HG03565 (cell line): ENCODE measurements at regions not wholly inside any gene's neighbourhood (a gene's known extent, or its start where the extent isn't known, plus 50 kb on each side); places are given as distances from the start of the nearest gene placed in this dataset.
"Not testable (repeated sequence)": the region's sequence is repeated elsewhere in the genome, so short reads cannot be mapped to it uniquely, and the experiment has no call there.

Experiments
- ATAC-seq: cut with Tn5 transposase; IDR thresholded peaks from one replicate; pipeline ENCODE4 v1.9.1; 2021; ENCODE audit warnings: mild to moderate bottlenecking, moderate library complexity; ENCODE audit not compliant: unreplicated experiment

GRCh38 chr5:54885636-54886035 lies 99.8 kb downstream of the ESM1 start:
- ATAC-seq: no peak

GRCh38 chr5:54884195-54884536 lies 101.2 kb downstream of the ESM1 start:
- no peak for ATAC-seq

GRCh38 chr5:54883374-54884194 lies 101.8 kb downstream of the ESM1 start:
- ATAC-seq: no peak

GRCh38 chr5:54882841-54883240 lies 102.6 kb downstream of the ESM1 start:
- ATAC-seq: no peak

- ATAC-seq: no peak
Observed at GRCh38 chr5:54882101-54882500, 103.3 kb downstream of the ESM1 start.

- no peak for ATAC-seq
Observed at GRCh38 chr5:54881286-54882005, 103.9 kb downstream of the ESM1 start.

- ATAC-seq: no peak
Observed at GRCh38 chr5:54876976-54877375, 108.4 kb downstream of the ESM1 start.

- no peak for ATAC-seq
Observed at GRCh38 chr5:54876556-54876955, 108.8 kb downstream of the ESM1 start.

GRCh38 chr5:54874337-54875021 lies 110.9 kb downstream of the ESM1 start:
- ATAC-seq: no peak

GRCh38 chr5:54873691-54874090 lies 111.7 kb downstream of the ESM1 start:
- no peak for ATAC-seq

- no peak for ATAC-seq
Observed at GRCh38 chr5:54872810-54873209, 112.6 kb downstream of the ESM1 start.

- ATAC-seq: no peak
Observed at GRCh38 chr5:54870271-54870670, 115.1 kb downstream of the ESM1 start.

- ATAC-seq: no peak
Observed at GRCh38 chr5:54869691-54870090, 115.7 kb downstream of the ESM1 start.

GRCh38 chr5:54868511-54869483 lies 116.6 kb downstream of the ESM1 start:
- peak; percentile 59 for ATAC-seq

- no peak for ATAC-seq
Observed at GRCh38 chr5:54867310-54867944, 118.0 kb downstream of the ESM1 start.

- not testable (repeated sequence) for ATAC-seq
Observed at GRCh38 chr5:54864911-54865515, 120.4 kb downstream of the ESM1 start.

GRCh38 chr5:54862036-54862435 lies 123.4 kb downstream of the ESM1 start:
- ATAC-seq: no peak

- no peak for ATAC-seq
Observed at GRCh38 chr5:54861212-54861894, 124.0 kb downstream of the ESM1 start.

- ATAC-seq: no peak
Observed at GRCh38 chr5:54860321-54860720, 125.1 kb downstream of the ESM1 start.
